GM23248 (cell line): ENCODE measurements at regions not wholly inside any gene's neighbourhood (a gene's known extent, or its start where the extent isn't known, plus 50 kb on each side); places are given as distances from the start of the nearest gene placed in this dataset.
A peak's percentile ranks its signal among the peaks of the same experiment; 100 is the strongest.

ENCODE experiments used
- DNase-seq: peaks from one replicate; pipeline ENCODE4 v3.0.0-alpha.2; 2015
- H2AFZ ChIP-seq: fragments of 200-600 bp; sonication (generic); 2 replicates; pipeline ENCODE4 v1.6.1; 2016; ENCODE audit warnings: antibody characterized with exemption
- H3F3A ChIP-seq: fragments of 200-600 bp; sonication (generic); 2 replicates; pipeline ENCODE4 v1.6.1; 2016; ENCODE audit warnings: mild to moderate bottlenecking, antibody characterized with exemption, mixed run types; ENCODE audit not compliant: insufficient read depth
- H3K27ac ChIP-seq: fragments of 200-600 bp; sonication (generic); 2 replicates; pipeline ENCODE4 v1.5.1; 2016; ENCODE audit warnings: mild to moderate bottlenecking
- H3K27me3 ChIP-seq: fragments of 200-600 bp; sonication (generic); replicated peaks from 2 replicates; pipeline ENCODE4 v1.6.1; 2016; ENCODE audit warnings: mild to moderate bottlenecking; ENCODE audit not compliant: insufficient read depth
- H3K36me3 ChIP-seq: fragments of 200-600 bp; sonication (generic); 2 replicates; pipeline ENCODE4 v1.6.1; 2016; ENCODE audit warnings: low read depth, mild to moderate bottlenecking
- H3K4me1 ChIP-seq: fragments of 200-600 bp; sonication (generic); 2 replicates; pipeline ENCODE4 v1.6.1; 2016; ENCODE audit warnings: mild to moderate bottlenecking; ENCODE audit not compliant: insufficient read depth
- H3K4me2 ChIP-seq: fragments of 200-600 bp; sonication (generic); one replicate; pipeline ENCODE4 v1.6.1; 2016; ENCODE audit warnings: mild to moderate bottlenecking; ENCODE audit not compliant: unreplicated experiment
- H3K4me3 ChIP-seq: fragments of 200-600 bp; sonication (generic); 2 replicates; pipeline ENCODE4 v1.5.1; 2016; ENCODE audit warnings: mild to moderate bottlenecking
- H3K79me2 ChIP-seq: fragments of 200-600 bp; sonication (generic); 2 replicates; pipeline ENCODE4 v1.6.1; 2016; ENCODE audit warnings: mild to moderate bottlenecking; ENCODE audit not compliant: insufficient read depth
- H3K9ac ChIP-seq: fragments of 200-600 bp; sonication (generic); 2 replicates; pipeline ENCODE4 v1.6.1; 2016; ENCODE audit warnings: mild to moderate bottlenecking
- H3K9me2 ChIP-seq: fragments of 200-600 bp; sonication (generic); 2 replicates; pipeline ENCODE4 v1.6.1; 2016; ENCODE audit warnings: mixed run types, mild to moderate bottlenecking, moderate library complexity; ENCODE audit not compliant: insufficient read depth
- H3K9me3 ChIP-seq: fragments of 200-600 bp; sonication (generic); one replicate; pipeline ENCODE4 v1.6.1; 2017; ENCODE audit warnings: low read depth
- H4K20me1 ChIP-seq: fragments of 200-600 bp; sonication (generic); 2 replicates; pipeline ENCODE4 v1.6.0; 2016; ENCODE audit not compliant: insufficient read depth
- EZH2 ChIP-seq: fragments of 200-600 bp; sonication (generic); IDR thresholded peaks from 2 replicates; pipeline ENCODE4 v1.6.1; 2018; ENCODE audit warnings: antibody characterized with exemption, mild to moderate bottlenecking; ENCODE audit not compliant: insufficient read depth, poor library complexity, severe bottlenecking
- EZH2phosphoT487 ChIP-seq: fragments of 200-600 bp; sonication (generic); IDR thresholded peaks from 2 replicates; pipeline ENCODE4 v1.6.1; 2018; ENCODE audit warnings: antibody characterized with exemption, moderate library complexity, mild to moderate bottlenecking, low read depth; ENCODE audit not compliant: insufficient read depth
- WGBS, 2 experiments: methylation state at CpG; one replicate each; pipeline ENCODE4 v1.1.6; 2015 to 2017; ENCODE audit warnings: low lambda C conversion rate in 2 of 2, low coverage in 1 of 2; ENCODE audit errors: missing lambda C conversion rate in 2 of 2; 5-methylcytosine and 5-hydroxymethylcytosine counted together
- in situ Hi-C: fragments of 300-500 bp; cut with MboI; formaldehyde crosslinking; loops from 2 replicates; pipeline ENCODE4 v1.15.0; 2020

GRCh38 chr1:177567393-177567792 is 396.6 kb downstream of the BRINP2 start:
- no peaks in the 10 kb centered on the region for H4K20me1 ChIP-seq
- in situ Hi-C loops = no loop called here

GRCh38 chr1:177566495-177566894 is 395.7 kb downstream of the BRINP2 start:
- no peaks in the 10 kb centered on the region for H3K4me1 ChIP-seq
- no peaks in the 10 kb centered on the region for H4K20me1 ChIP-seq
- no peaks in the 10 kb centered on the region for H3K9me3 ChIP-seq
- in situ Hi-C loops = no loop called here
- H3K79me2 ChIP-seq = no peaks in the 10 kb centered on the region
- DNase-seq = no peak
- no peaks in the 10 kb centered on the region for H3K9me2 ChIP-seq
- H3K27me3 ChIP-seq = no peaks in the 10 kb centered on the region
- no peak overlapping the region for H3K4me3 ChIP-seq
- no peak overlapping the region for H3K9ac ChIP-seq
- no peak overlapping the region for H3K4me2 ChIP-seq
- no peaks in the 10 kb centered on the region for H3K36me3 ChIP-seq
- 1 to 2% methylated on average over 3 of the region's 3 CpGs for whole genome bisulfite sequencing, 2 experiments
- TF ChIP-seq EZH2phosphoT487 = no peak
- no peak for TF ChIP-seq EZH2
- no peaks in the 10 kb centered on the region for H3F3A ChIP-seq
- no peak overlapping the region for H3K27ac ChIP-seq
- H2AFZ ChIP-seq = no peak overlapping the region

More at GRCh38 chr1:177567393-177567792, 396.6 kb downstream of the BRINP2 start:
- Histone ChIP-seq H3K4me2 (no peak overlapping the region), H3F3A (no peaks in the 10 kb centered on the region), H3K4me3 (no peak overlapping the region), H3K9me3 (no peaks in the 10 kb centered on the region), H3K9me2 (no peaks in the 10 kb centered on the region), H3K9ac (no peak overlapping the region), H3K27me3 (no peaks in the 10 kb centered on the region), H3K4me1 (no peaks in the 10 kb centered on the region), H2AFZ (no peak overlapping the region), H3K27ac (no peak overlapping the region), H3K36me3 (no peaks in the 10 kb centered on the region), H3K79me2 (no peaks in the 10 kb centered on the region)
- TF ChIP-seq EZH2 = no peak
- TF ChIP-seq EZH2phosphoT487 = no peak
- WGBS, 2 experiments = 43 to 44% methylated on average over 1 of the region's 1 CpG
- peak; percentile 41 for DNase-seq

GRCh38 chr1:177561436-177561835 is 390.7 kb downstream of the BRINP2 start:
- Histone ChIP-seq H3K36me3 (no peaks in the 10 kb centered on the region), H3F3A (no peaks in the 10 kb centered on the region), H3K4me3 (no peak overlapping the region), H3K4me1 (no peaks in the 10 kb centered on the region), H3K9me3 (no peaks in the 10 kb centered on the region), H3K27ac (no peak overlapping the region), H3K79me2 (no peaks in the 10 kb centered on the region), H3K27me3 (no peaks in the 10 kb centered on the region), H3K9me2 (no peaks in the 10 kb centered on the region), H3K4me2 (no peak overlapping the region), H4K20me1 (no peaks in the 10 kb centered on the region), H2AFZ (no peak overlapping the region), H3K9ac (no peak overlapping the region)
- DNase-seq = no peak
- in situ Hi-C loops = no loop called here
- no peak for TF ChIP-seq EZH2
- TF ChIP-seq EZH2phosphoT487 = no peak
- WGBS, 2 experiments = 2 to 6% methylated on average over 1 of the region's 1 CpG

DNA sequence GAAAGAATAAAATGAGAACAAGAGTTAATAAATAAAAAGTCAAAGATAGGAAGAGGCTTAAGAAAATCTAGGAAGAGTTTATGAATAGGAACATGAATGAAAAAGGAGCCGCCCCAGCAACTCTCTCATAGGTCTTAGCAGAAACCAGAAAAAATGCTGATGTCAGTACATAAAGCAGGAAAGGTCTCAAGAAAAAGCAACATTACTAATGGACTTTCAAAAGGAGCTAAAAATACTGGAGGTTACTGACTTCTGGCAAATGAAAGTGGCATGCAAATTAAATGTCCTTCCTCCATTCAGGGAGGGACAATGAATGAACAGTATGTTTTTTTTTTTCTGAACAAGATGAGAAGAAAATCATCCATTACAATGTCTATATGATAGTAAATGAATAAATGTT is 387.6 kb downstream of the BRINP2 start:
- H3K27ac ChIP-seq = no peak overlapping the region
- no peaks in the 10 kb centered on the region for H3K79me2 ChIP-seq
- H2AFZ ChIP-seq = no peak overlapping the region
- no peaks in the 10 kb centered on the region for H4K20me1 ChIP-seq
- H3K4me1 ChIP-seq = no peaks in the 10 kb centered on the region
- WGBS, 2 experiments = 39 to 50% methylated on average over 1 of the region's 1 CpG
- no peaks in the 10 kb centered on the region for H3K9me3 ChIP-seq
- TF ChIP-seq EZH2phosphoT487 = no peak
- DNase-seq = no peak
- H3K4me3 ChIP-seq = no peak overlapping the region
- no peaks in the 10 kb centered on the region for H3K9me2 ChIP-seq
- H3K27me3 ChIP-seq = no peaks in the 10 kb centered on the region; the same call in 1 of the 2 replicates
- H3F3A ChIP-seq = no peaks in the 10 kb centered on the region
- H3K4me2 ChIP-seq = no peak overlapping the region
- H3K36me3 ChIP-seq = no peaks in the 10 kb centered on the region
- in situ Hi-C loops = no loop called here
- no peak overlapping the region for H3K9ac ChIP-seq

DNA sequence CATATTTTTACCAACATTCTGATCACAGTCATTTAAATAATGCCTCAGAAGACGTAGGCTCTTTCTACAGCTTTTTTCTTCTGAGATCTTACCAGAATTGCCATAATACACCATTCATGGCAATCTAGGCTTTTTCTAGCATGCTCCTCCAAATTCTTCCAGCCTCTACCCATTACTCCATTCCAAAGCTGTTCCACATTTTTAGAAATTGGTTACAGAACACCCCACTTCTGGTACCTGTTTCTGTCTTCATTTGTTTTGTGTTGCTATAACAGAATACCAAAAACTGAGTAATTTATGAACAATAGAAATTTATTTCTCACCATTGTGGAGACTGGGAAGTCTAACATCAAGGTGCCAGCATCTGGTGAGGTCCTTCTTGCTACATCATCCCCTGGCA is 385.4 kb downstream of the BRINP2 start:
- Histone ChIP-seq H4K20me1 (no peaks in the 10 kb centered on the region), H3K27me3 (no peaks in the 10 kb centered on the region; the same call in 1 of the 2 replicates), H3K9ac (no peak overlapping the region), H3K36me3 (no peaks in the 10 kb centered on the region), H3K27ac (no peak overlapping the region), H3K4me2 (no peak overlapping the region), H3K9me3 (no peaks in the 10 kb centered on the region), H3K4me1 (no peaks in the 10 kb centered on the region), H3K9me2 (no peaks in the 10 kb centered on the region), H3F3A (no peaks in the 10 kb centered on the region), H3K79me2 (no peaks in the 10 kb centered on the region), H3K4me3 (no peak overlapping the region), H2AFZ (no peak overlapping the region)
- in situ Hi-C loops = no loop called here
- WGBS, 2 experiments = 0 to 3% methylated on average over 1 of the region's 1 CpG
- no peak for TF ChIP-seq EZH2
- TF ChIP-seq EZH2phosphoT487 = no peak
- DNase-seq = no peak
